Cerebellar nuclear complex (tissue), 1 donor: ENCODE measurements at regions not wholly inside any gene's neighbourhood (a gene's known extent, or its start where the extent isn't known, plus 50 kb on each side); places are given as distances from the start of the nearest gene placed in this dataset.
"Not testable (repeated sequence)": the region's sequence is repeated elsewhere in the genome, so short reads cannot be mapped to it uniquely, and the experiment has no call there.

Source experiments
- DNase-seq, 2 experiments: peaks; one replicate each; lab custom pipeline; 2025; lab: John Stamatoyannopoulos, UW

GRCh38 chr3:28033059-28033784 is 208.2 kb upstream of the CMC1 start:
- DNase-seq = no peak

- no peak for DNase-seq
These were observed 204.5 kb upstream of the CMC1 start for GRCh38 chr3:28036599-28037575.

- DNase-seq = no peak
These were observed 202.2 kb upstream of the CMC1 start for GRCh38 chr3:28039234-28039633.

DNA sequence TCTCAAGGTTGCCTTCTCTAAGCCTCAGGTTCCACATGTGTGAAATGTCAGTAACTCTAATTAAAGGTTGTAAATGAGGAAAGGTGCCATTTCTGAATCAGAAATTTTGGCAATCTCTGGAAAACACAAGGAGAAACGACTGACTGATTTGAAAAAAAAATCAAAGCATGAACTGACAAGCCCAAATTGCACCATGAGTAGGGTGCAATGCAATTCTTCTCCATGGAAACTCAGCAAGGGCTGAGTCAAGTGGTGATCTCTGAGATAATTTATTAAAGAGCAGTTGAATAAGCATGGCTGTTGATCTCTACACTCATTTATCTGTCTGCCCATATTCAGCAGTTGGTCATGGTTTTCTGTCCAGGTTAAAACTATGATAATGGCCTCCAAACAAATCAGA is 201.6 kb upstream of the CMC1 start:
- DNase-seq = no peak

GRCh38 chr3:28042095-28042635 is 199.3 kb upstream of the CMC1 start:
- DNase-seq = no peak

GRCh38 chr3:28042707-28043106 is 198.7 kb upstream of the CMC1 start:
- DNase-seq = no peak

GRCh38 chr3:28050120-28050519 is 191.3 kb upstream of the CMC1 start:
- DNase-seq = no peak

GRCh38 chr3:28050885-28051284 is 190.5 kb upstream of the CMC1 start:
- no peak for DNase-seq

GRCh38 chr3:28053759-28054158 is 187.7 kb upstream of the CMC1 start:
- DNase-seq = no peak

DNA sequence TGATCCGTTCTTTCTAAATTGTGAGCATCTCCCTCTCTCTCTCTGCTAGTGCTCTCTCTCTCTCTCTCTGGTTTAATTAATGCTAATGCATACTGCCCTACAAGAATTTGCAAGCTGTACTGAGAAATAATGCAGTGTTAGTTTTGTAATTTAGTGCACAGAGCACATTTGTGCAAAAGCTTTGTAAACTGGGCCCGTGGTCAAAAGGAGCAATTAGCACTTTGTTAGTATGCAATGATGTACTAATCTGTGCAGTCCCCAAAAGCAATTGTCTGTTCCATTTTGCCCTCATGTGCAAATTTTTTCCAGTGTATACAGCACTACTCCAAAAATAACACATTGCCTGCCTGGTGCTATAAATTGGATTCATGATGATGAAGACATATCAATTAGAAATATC is 184.6 kb upstream of the CMC1 start:
- DNase-seq = no peak

DNA sequence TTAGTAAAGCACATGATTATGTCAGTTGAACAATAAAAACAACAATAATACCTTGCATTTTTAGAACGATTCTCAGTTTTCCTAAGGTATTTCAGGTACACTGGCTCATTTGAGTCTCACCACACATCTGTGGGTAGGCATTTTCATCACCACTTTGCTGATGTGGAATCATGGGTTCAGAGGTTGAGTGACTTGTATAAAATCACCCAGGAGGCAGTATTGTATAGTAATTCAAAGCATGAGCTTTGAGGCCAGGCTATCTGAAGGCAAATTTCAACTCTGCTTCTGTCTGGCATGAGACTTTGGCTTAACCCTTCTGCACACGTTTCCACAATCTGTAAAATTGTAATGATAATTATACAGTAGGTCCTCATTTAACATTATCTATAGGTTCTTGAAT is 183.9 kb upstream of the CMC1 start:
- DNase-seq = no peak

- not testable (repeated sequence) for DNase-seq
These were observed 182.2 kb upstream of the CMC1 start for GRCh38 chr3:28059199-28059598.

GRCh38 chr3:28066020-28066419 is 175.4 kb upstream of the CMC1 start:
- DNase-seq = no peak

DNA sequence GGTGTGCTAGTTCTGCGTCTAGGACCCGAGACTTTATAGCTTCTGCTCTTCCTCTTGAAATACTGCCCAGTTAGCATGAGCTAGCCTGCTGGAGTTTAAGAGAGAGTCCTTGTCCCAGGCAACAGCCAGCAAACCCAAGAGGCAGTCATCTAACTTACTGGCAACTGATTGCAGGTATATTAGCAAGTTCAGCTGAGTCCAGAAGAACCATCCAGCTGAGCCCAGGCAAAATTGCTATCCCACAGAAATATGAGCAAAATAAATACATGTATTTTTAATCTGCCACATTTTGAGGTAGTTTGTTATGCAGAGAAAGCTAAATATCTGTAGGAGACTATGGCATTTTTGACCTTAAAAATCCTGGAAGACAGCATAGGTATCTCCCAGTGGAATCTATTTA is 174.4 kb upstream of the CMC1 start:
- no peak for DNase-seq

DNA sequence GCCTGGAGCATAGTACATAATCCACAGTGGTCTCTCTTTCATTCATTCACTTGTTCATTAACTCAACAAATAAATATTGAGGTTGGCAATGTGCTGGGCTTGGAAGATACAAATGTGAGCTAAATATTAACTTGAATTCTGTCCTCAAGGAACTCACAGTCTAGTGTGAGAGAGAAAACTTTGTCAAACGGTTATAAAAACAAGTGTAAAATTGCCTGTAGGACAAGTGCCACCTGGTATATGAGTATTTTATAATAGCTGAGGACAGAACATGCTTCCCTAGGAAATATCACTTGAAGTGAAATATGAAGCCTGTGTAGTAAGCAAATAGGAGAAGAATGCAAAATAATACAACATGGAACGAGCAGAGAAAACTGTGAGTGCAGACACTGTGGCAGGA is 173.1 kb upstream of the CMC1 start:
- no peak for DNase-seq

GRCh38 chr3:28069438-28069837 is 172.0 kb upstream of the CMC1 start:
- no peak for DNase-seq

DNA sequence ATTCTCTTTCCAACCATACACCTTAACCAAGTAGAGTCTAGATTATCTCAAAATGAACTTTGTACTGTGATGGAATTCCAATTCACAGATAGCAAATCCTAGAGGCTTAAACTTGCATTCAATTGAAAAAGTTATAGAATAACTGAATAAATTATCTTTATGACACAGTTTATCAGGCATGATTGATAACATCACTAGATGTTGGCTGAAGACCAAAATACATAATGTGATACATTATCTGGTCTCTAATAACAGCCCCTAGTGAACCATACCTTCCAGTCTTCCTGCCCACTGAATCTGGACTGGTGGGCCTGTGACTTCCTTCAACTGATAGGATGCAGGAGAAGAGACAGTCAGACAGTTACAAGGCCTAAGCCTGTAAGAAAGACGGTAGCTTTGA is 165.2 kb upstream of the CMC1 start:
- no peak for DNase-seq

GRCh38 chr3:28077572-28077971 is 163.8 kb upstream of the CMC1 start:
- no peak for DNase-seq

DNA sequence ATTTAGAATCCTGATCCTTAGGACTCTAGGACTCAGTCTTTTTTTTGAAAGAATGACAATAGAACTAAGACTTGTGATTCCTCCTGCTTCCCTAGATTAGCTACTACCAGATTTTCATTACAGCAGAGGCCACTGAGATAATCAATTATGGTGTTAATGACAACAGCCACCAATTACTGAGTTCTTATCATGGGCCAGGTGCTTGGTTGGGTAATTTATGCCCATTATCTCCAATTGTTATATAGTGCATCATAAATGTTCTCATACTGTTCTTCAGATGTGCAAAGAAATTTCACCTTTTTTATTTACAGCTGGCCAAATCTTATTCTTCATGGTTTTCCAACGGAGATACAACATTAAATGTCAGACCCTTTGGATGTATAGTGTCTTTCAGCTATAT is 162.9 kb upstream of the CMC1 start:
- DNase-seq = no peak

DNA sequence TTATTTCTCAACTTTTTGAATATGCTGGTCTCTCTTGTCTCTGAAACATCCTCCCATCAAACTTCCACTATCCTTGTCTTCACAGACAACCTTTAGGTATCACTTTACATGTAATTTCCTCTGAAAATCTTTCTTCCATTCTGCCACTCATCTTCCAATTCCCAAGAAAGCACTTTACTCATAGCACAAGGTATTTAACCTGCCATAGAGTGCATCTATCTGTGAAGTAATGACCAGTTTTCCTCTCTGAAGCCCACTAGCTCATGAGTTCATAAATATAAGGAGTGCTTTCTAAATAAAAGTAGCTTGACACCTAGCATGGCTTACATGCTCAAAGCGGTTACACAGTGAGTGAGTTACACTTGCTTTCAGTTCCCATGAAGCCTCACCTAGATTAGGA is 160.7 kb upstream of the CMC1 start:
- no peak for DNase-seq

GRCh38 chr3:28081533-28081947 is 159.9 kb upstream of the CMC1 start:
- no peak for DNase-seq

DNA sequence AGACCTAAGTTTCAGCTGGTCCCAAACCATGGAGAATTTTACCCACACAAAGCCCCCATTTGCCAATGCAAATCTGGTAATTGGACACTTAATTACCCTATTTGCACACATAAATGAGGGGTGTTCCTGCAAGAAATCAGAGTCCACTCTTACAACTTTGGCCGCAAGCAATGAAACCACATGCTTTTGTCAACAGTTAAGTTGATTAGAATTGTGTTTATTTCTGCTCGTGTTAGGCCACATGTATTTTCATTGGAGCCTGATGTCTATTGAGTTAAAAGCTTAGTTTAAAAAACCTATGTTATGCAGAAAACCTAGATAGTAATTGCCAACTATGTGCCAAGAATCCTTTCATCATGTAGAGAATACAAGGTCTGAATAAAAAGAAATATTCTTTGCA is 153.8 kb upstream of the CMC1 start:
- DNase-seq = no peak
